Osteoblast (primary cell): ENCODE measurements at regions not wholly inside any gene's neighbourhood (a gene's known extent, or its start where the extent isn't known, plus 50 kb on each side); places are given as distances from the start of the nearest gene placed in this dataset.
"Not testable (repeated sequence)": the region's sequence is repeated elsewhere in the genome, so short reads cannot be mapped to it uniquely, and the experiment has no call there.

Source experiments
- DNase-seq: peaks from one replicate; pipeline ENCODE4 v3.0.0; 2011; ENCODE audit warnings: low spot score, mixed read lengths; ENCODE audit not compliant: insufficient read length; ENCODE audit errors: missing footprints
- H2AFZ ChIP-seq: 2 replicates; pipeline ENCODE4 v1.6.0; 2011; ENCODE audit warnings: mild to moderate bottlenecking, low read length
- H3K27ac ChIP-seq: 2 replicates; pipeline ENCODE4 v1.5.1; 2011; ENCODE audit warnings: mild to moderate bottlenecking, low read depth, low read length, moderate library complexity
- H3K27me3 ChIP-seq: 2 replicates; pipeline ENCODE4 v1.6.0; 2012; ENCODE audit warnings: mild to moderate bottlenecking, control low read depth, inconsistent platforms, low read length, moderate library complexity; ENCODE audit not compliant: insufficient read depth
- H3K36me3 ChIP-seq: 2 replicates; pipeline ENCODE4 v1.5.1; 2011; ENCODE audit warnings: mild to moderate bottlenecking, low read length, control low read depth, moderate library complexity; ENCODE audit not compliant: insufficient read depth
- H3K4me1 ChIP-seq: 2 replicates; pipeline ENCODE4 v1.5.1; 2011; ENCODE audit warnings: mild to moderate bottlenecking, low read length, control low read depth, moderate library complexity; ENCODE audit not compliant: insufficient read depth
- H3K4me2 ChIP-seq: 2 replicates; pipeline ENCODE4 v1.6.0; 2011; ENCODE audit warnings: mild to moderate bottlenecking, low read length; ENCODE audit not compliant: insufficient read depth
- H3K4me3 ChIP-seq: fragments of 200-600 bp; sonication (generic); 3 replicates; pipeline ENCODE4 v1.5.1; 2012; ENCODE audit warnings: mild to moderate bottlenecking, low read length, inconsistent platforms; ENCODE audit not compliant: insufficient read depth
- H3K79me2 ChIP-seq: 2 replicates; pipeline ENCODE4 v1.6.0; 2012; ENCODE audit warnings: mild to moderate bottlenecking, low read length, control low read depth, inconsistent platforms; ENCODE audit not compliant: insufficient read depth
- H3K9me3 ChIP-seq: 2 replicates; pipeline ENCODE4 v1.5.1; 2011; ENCODE audit warnings: low read depth, low read length, control low read depth
- H4K20me1 ChIP-seq: 2 replicates; pipeline ENCODE4 v1.6.0; 2012; ENCODE audit warnings: mild to moderate bottlenecking, low read length, control low read depth; ENCODE audit not compliant: insufficient read depth
- TF ChIP-seq, protein P1 (sequence below): IDR thresholded peaks from 2 replicates; pipeline ENCODE4 v1.5.1; 2011; ENCODE audit warnings: mild to moderate bottlenecking, low read depth, low read length, moderate library complexity; ENCODE audit errors: extremely low read depth

DNA sequence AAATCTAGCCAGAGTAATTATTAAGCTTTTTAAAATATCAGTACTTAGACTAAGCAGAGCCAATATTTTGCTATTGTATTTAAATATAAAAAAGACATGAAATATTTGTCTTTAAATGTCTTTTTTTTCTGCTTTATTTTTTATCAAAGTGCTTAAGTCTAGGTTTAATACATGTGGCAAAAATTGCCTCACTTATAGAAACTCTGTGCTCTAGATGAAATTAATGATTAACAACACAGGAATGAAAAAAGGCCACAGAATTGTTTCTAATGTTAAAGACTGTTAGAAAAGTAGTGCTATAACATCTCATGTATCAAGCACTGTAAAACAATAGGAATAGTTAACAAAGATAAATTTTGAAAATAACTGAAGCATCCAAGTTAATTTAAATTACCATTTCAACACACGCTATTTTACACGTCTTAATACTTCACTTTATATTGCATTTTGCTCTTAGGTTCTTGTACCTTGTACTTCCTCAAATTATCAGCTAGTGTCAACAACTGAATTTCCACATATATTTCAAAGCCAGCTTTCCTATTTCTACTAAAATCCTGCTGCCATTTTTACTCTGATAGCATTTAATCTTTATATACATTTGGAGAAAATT lies 1515.1 kb downstream of the HACE1 start:
- Histone ChIP-seq H3K27ac (no peak overlapping the region), H3K4me1 (no peaks in the 10 kb centered on the region)

GRCh38 chr6:103335412-103335811 lies 1524.3 kb downstream of the HACE1 start:
- Histone ChIP-seq H3K4me3 (no peak overlapping the region), H3K79me2 (no peaks in the 10 kb centered on the region), H3K4me1 (no peaks in the 10 kb centered on the region), H3K36me3 (no peaks in the 10 kb centered on the region), H4K20me1 (no peaks in the 10 kb centered on the region), H3K4me2 (no peak overlapping the region), H2AFZ (no peak overlapping the region), H3K9me3 (no peaks in the 10 kb centered on the region), H3K27me3 (no peaks in the 10 kb centered on the region), H3K27ac (no peak overlapping the region)
- no peak for DNase-seq
- TF ChIP-seq, protein P1, sequence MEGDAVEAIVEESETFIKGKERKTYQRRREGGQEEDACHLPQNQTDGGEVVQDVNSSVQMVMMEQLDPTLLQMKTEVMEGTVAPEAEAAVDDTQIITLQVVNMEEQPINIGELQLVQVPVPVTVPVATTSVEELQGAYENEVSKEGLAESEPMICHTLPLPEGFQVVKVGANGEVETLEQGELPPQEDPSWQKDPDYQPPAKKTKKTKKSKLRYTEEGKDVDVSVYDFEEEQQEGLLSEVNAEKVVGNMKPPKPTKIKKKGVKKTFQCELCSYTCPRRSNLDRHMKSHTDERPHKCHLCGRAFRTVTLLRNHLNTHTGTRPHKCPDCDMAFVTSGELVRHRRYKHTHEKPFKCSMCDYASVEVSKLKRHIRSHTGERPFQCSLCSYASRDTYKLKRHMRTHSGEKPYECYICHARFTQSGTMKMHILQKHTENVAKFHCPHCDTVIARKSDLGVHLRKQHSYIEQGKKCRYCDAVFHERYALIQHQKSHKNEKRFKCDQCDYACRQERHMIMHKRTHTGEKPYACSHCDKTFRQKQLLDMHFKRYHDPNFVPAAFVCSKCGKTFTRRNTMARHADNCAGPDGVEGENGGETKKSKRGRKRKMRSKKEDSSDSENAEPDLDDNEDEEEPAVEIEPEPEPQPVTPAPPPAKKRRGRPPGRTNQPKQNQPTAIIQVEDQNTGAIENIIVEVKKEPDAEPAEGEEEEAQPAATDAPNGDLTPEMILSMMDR: no peak

More for the DNA sequence above, 1515.1 kb downstream of the HACE1 start:
- no peaks in the 10 kb centered on the region for H3K27me3 ChIP-seq
- H3K36me3 ChIP-seq: no peaks in the 10 kb centered on the region
- H3K79me2 ChIP-seq: no peaks in the 10 kb centered on the region
- no peak overlapping the region for H3K4me3 ChIP-seq
- H3K4me2 ChIP-seq: no peak overlapping the region
- no peak for DNase-seq
- TF ChIP-seq, protein P1: no peak
- H4K20me1 ChIP-seq: no peaks in the 10 kb centered on the region
- H2AFZ ChIP-seq: no peak overlapping the region
- H3K9me3 ChIP-seq: peaks cover 2% of the 10 kb centered on the region

- H3K4me2 ChIP-seq: no peak overlapping the region
- no peak overlapping the region for H2AFZ ChIP-seq
- DNase-seq: no peak
- H3K4me1 ChIP-seq: no peaks in the 10 kb centered on the region
- no peaks in the 10 kb centered on the region for H3K9me3 ChIP-seq
- TF ChIP-seq, protein P1: no peak
- H3K27ac ChIP-seq: no peak overlapping the region
- no peaks in the 10 kb centered on the region for H3K27me3 ChIP-seq
- no peaks in the 10 kb centered on the region for H4K20me1 ChIP-seq
- H3K4me3 ChIP-seq: no peak overlapping the region
- no peaks in the 10 kb centered on the region for H3K79me2 ChIP-seq
- H3K36me3 ChIP-seq: no peaks in the 10 kb centered on the region
Measured at GRCh38 chr6:103326760-103327757, 1532.7 kb downstream of the HACE1 start.

- no peaks in the 10 kb centered on the region for H3K27me3 ChIP-seq
- H3K36me3 ChIP-seq: no peaks in the 10 kb centered on the region
- no peak overlapping the region for H3K4me3 ChIP-seq
- H2AFZ ChIP-seq: no peak overlapping the region
- no peak overlapping the region for H3K27ac ChIP-seq
- no peaks in the 10 kb centered on the region for H3K79me2 ChIP-seq
- no peaks in the 10 kb centered on the region for H4K20me1 ChIP-seq
- no peaks in the 10 kb centered on the region for H3K9me3 ChIP-seq
- TF ChIP-seq, protein P1: no peak
- no peak overlapping the region for H3K4me2 ChIP-seq
- no peak for DNase-seq
- H3K4me1 ChIP-seq: no peaks in the 10 kb centered on the region
Measured at GRCh38 chr6:103313432-103313831, 1546.3 kb downstream of the HACE1 start.

DNA sequence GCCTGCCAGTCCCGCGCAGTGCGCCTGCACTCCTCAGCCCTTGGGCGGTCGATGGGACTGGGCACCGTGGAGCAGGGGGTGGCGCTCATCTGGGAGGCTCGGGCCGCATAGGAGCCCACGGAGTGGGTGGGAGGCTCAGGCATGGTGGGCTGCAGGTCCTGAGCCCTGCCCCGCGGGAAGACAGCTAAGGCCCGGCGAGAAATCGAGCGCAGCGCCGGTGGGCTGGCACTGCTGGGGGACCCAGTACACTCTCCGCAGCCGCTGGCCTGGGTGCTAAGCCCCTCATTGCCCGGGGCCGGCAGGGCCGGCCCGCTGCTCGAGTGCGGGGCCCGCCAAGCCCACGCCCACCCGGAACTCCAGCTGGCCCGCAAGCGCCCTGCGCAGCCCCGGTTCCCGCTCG lies 1565.3 kb downstream of the HACE1 start:
- H3K27ac ChIP-seq, H3K79me2 ChIP-seq, H3K4me1 ChIP-seq, H3K9me3 ChIP-seq, H4K20me1 ChIP-seq, H3K36me3 ChIP-seq, H3K4me3 ChIP-seq, H3K4me2 ChIP-seq, H2AFZ ChIP-seq, H3K27me3 ChIP-seq, DNase-seq: not testable (repeated sequence)
